Spleen (tissue), 7 donors: ENCODE measurements at regions not wholly inside any gene's neighbourhood (a gene's known extent, or its start where the extent isn't known, plus 50 kb on each side); places are given as distances from the start of the nearest gene placed in this dataset.

Experiments
- POLR2A ChIP-seq, 3 donors: fragments of 450-650 bp; IDR thresholded peaks; one replicate each; pipeline ENCODE4 v1.5.1; 2017; ENCODE audit warnings: antibody characterized with exemption in 3 of 3, mild to moderate bottlenecking in 1 of 3
- POLR2AphosphoS5 ChIP-seq, 3 donors: sonication (generic); formaldehyde crosslinking; IDR thresholded peaks; one replicate each; pipeline ENCODE4 v1.5.1; 2017; ENCODE audit warnings: antibody characterized with exemption in 3 of 3
- TF ChIP-seq, protein P1 (sequence below), 11 experiments: fragments of 200-600 bp in 7 of 11; fragments of 450-650 bp in 4 of 11; sonication (generic) in 4 of 11; IDR thresholded peaks in 8 of 11; conservative IDR thresholded peaks in 3 of 11; 1 replicate in 7 of 11; 2 replicates in 4 of 11; pipeline versions ENCODE4 v1.4.0 to v1.8.0; 2016 to 2021; ENCODE audit warnings: antibody characterized with exemption in 11 of 11, inconsistent platforms in 4 of 11, mild to moderate bottlenecking in 1 of 11
- donor health status: DM: no; HTN: no; CAD: no; lungs with moderate emphysema.
- donor health status: DM: no; HTN: no; CAD: no.
- donor health status: DM: no; HTN: no; CAD: no.

DNA sequence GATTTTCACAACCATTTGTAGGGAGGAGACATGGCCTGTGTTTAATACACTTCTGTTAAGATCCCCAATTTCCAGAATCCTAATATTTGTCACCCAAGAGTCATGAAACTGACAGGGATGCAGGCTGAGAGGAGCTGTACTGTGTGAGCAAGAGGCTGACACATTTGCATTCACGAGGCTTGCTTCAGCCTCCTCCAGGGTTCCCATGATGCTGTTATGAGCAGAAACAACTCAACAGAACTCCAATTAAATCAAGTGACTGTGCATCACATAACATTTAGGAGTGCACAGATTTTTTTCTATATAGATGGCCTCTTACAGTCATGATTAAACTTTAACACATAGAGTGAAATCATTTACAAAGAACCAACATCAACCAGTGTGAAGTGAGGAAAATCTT lies 292.3 kb upstream of the STT3B start:
- TF ChIP-seq, protein P1, sequence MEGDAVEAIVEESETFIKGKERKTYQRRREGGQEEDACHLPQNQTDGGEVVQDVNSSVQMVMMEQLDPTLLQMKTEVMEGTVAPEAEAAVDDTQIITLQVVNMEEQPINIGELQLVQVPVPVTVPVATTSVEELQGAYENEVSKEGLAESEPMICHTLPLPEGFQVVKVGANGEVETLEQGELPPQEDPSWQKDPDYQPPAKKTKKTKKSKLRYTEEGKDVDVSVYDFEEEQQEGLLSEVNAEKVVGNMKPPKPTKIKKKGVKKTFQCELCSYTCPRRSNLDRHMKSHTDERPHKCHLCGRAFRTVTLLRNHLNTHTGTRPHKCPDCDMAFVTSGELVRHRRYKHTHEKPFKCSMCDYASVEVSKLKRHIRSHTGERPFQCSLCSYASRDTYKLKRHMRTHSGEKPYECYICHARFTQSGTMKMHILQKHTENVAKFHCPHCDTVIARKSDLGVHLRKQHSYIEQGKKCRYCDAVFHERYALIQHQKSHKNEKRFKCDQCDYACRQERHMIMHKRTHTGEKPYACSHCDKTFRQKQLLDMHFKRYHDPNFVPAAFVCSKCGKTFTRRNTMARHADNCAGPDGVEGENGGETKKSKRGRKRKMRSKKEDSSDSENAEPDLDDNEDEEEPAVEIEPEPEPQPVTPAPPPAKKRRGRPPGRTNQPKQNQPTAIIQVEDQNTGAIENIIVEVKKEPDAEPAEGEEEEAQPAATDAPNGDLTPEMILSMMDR (IDR thresholded peaks at IDR 0.05 in 8 of 11, conservative IDR thresholded peaks at IDR 0.05 in 3 of 11) = no peak
- TF ChIP-seq POLR2A (IDR thresholded peaks at IDR 0.05) (no peak), POLR2AphosphoS5 (IDR thresholded peaks at IDR 0.05) (no peak)
